Inferior parietal cortex (tissue), 1 donor: ENCODE measurements at regions not wholly inside any gene's neighbourhood (a gene's known extent, or its start where the extent isn't known, plus 50 kb on each side); places are given as distances from the start of the nearest gene placed in this dataset.
"Not testable (repeated sequence)": the region's sequence is repeated elsewhere in the genome, so short reads cannot be mapped to it uniquely, and the experiment has no call there.

ENCODE experiments used
- DNase-seq: peaks from one replicate; pipeline ENCODE4 v3.0.0-alpha.2; 2016; ENCODE audit errors: extremely low spot score

- DNase-seq = no peak
These were observed 96.5 kb downstream of the ING1 start for GRCh38 chr13:110809871-110810486.

- no peak for DNase-seq
These were observed 97.7 kb downstream of the ING1 start for GRCh38 chr13:110811008-110811720.

- DNase-seq = no peak
These were observed 98.2 kb downstream of the ING1 start for GRCh38 chr13:110811771-110812120.

- DNase-seq = no peak
These were observed 98.8 kb downstream of the ING1 start for GRCh38 chr13:110812121-110812868.

- DNase-seq = no peak
These were observed 99.6 kb downstream of the ING1 start for GRCh38 chr13:110812869-110813645.

GRCh38 chr13:110813646-110814624 is 100.4 kb downstream of the ING1 start:
- no peak for DNase-seq

- DNase-seq = no peak
These were observed 99.2 kb downstream of the ANKRD10 start for GRCh38 chr13:110815471-110816204.

- no peak for DNase-seq
These were observed 98.4 kb downstream of the ANKRD10 start for GRCh38 chr13:110816500-110816899.

GRCh38 chr13:110817143-110817542 is 97.7 kb downstream of the ANKRD10 start:
- DNase-seq = no peak

- no peak for DNase-seq
These were observed 96.1 kb downstream of the ANKRD10 start for GRCh38 chr13:110818747-110819146.

GRCh38 chr13:110819203-110820014 is 95.5 kb downstream of the ANKRD10 start:
- peak; percentile 86 for DNase-seq

GRCh38 chr13:110820322-110820721 is 94.5 kb downstream of the ANKRD10 start:
- no peak for DNase-seq

- not testable (repeated sequence) for DNase-seq
These were observed 92.8 kb downstream of the ANKRD10 start for GRCh38 chr13:110821837-110822668.

GRCh38 chr13:110822669-110822945 is 92.3 kb downstream of the ANKRD10 start:
- DNase-seq = no peak

GRCh38 chr13:110824702-110825300 is 90.1 kb downstream of the ANKRD10 start:
- DNase-seq = no peak

GRCh38 chr13:110825516-110825915 is 89.4 kb downstream of the ANKRD10 start:
- DNase-seq = no peak

GRCh38 chr13:110826101-110826500 is 88.8 kb downstream of the ANKRD10 start:
- no peak for DNase-seq
